HG03442 (cell line): ENCODE measurements at regions not wholly inside any gene's neighbourhood (a gene's known extent, or its start where the extent isn't known, plus 50 kb on each side); places are given as distances from the start of the nearest gene placed in this dataset.
"Not testable (repeated sequence)": the region's sequence is repeated elsewhere in the genome, so short reads cannot be mapped to it uniquely, and the experiment has no call there.

Source experiments
- ATAC-seq: cut with Tn5 transposase; IDR thresholded peaks from one replicate; pipeline ENCODE4 v1.9.1; 2021; ENCODE audit warnings: mild to moderate bottlenecking, moderate library complexity; ENCODE audit not compliant: unreplicated experiment

DNA sequence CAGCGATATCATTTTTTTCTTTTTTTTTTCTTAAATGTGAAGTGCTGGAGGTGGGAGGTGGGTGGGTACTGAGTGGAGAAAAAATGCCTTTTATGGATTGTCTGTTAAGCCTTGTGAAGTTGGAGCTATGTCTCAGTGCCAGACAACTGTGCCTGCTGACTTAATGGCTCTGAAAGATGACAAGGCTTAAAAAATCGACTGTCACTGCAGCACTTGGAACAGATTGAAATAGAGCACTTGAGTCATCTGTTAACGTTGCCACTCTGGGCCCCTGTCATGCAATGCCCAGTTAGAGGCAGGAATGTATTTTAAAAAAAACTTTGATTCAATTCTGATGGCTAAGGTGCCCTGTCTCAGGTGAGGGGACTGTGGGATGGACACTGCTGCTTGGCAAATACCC is 108.2 kb upstream of the HS3ST2 start:
- ATAC-seq, result no peak

GRCh38 chr16:22710326-22710725 is 103.6 kb upstream of the HS3ST2 start:
- no peak for ATAC-seq

DNA sequence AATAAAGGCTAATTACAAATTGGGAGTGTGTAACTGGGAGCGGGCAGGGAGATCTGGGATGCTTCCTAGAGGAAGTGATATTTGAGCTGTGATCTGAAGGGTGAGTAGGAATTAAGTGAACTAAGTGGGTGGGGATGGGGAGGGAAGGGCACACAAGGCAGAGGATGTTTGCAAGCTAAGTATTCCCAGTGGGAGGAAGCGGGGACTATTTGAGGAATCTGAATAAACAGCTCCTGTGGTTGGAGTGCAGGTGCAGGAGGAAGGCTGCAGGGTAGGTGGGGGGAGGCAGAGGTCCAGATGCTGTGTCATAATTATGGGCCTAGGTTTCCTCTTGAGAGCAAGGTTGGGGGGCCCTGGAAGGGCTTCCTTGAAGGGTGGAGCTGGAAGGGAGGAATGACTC is 102.1 kb upstream of the HS3ST2 start:
- no peak for ATAC-seq

GRCh38 chr16:22712471-22712870 is 101.5 kb upstream of the HS3ST2 start:
- no peak for ATAC-seq

- ATAC-seq, result not testable (repeated sequence)
Observed at GRCh38 chr16:22718598-22718997, 95.4 kb upstream of the HS3ST2 start.

- ATAC-seq, result no peak
Observed at GRCh38 chr16:22719945-22720344, 94.0 kb upstream of the HS3ST2 start.

- ATAC-seq, result no peak
Observed at GRCh38 chr16:22721511-22722100, 92.4 kb upstream of the HS3ST2 start.

DNA sequence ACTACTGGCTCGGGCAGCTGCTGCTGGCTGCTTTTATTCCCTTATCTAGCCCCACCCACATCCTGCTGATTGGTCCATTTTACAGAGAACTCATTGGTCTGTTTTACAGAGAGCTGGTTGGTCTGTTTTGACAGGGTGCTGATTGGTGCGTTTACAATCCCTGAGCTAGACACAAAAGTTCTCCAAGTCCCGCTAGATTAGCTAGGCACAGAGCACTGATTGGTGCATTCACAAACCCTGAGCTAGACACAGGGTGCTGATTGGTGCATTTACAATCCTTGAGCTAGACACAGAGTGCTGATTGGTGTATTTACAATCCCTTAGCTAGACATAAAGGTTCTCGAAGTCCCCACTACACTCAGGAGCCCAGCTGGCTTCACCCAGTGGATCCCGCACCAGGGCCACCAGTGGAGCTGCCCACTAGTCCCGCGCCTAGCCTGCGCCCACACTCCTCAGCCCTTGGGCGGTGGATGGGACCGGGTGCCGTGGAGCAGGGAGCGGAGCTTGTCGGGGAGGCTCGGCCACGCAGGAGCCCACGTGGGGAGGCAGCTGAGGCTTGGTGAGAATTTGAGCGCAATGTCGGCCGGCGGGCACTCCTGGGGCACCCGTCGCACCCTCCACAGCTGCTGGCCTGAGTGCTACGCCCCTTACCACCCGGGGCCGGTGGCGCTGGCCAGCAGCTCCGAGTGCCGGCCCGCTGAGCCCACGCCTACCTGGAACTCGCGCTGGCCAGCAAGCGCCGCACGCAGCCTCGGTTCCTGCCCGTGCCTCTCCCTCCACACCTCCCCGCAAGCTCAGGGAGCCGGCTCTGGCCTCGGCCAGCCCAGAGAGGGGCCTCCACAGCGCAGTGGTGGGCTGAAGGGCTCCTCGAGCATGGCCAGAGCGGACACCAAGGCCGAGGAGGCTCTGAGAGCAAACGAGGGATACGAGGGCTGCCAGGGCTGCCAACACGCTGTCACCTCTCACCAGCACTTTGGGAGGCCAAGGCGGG is 91.1 kb upstream of the HS3ST2 start:
- not testable (repeated sequence) for ATAC-seq

DNA sequence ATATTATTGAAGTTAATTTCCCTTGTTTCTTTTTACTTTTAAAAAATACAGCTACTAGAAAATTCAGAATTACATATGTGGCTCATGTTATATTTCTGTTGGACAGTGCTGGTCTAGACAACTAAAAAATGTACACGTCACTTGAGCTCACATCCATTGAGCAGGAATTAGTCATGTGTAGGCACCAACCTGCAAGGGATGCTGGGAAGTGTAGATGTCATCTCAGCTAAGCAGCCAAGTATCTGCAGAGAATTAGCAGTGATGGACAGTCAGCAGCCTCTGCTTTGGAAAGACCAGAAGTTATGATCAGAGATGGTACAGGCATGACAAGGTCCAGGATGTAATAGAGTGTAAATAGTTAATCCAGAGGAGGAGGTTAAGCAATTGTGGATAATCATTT is 87.1 kb upstream of the HS3ST2 start:
- no peak for ATAC-seq

- no peak for ATAC-seq
Observed at GRCh38 chr16:22727285-22728166, 86.4 kb upstream of the HS3ST2 start.

- no peak for ATAC-seq
Observed at GRCh38 chr16:22728167-22728836, 85.7 kb upstream of the HS3ST2 start.

- no peak for ATAC-seq
Observed at GRCh38 chr16:22732400-22732799, 81.6 kb upstream of the HS3ST2 start.

- no peak for ATAC-seq
Observed at GRCh38 chr16:22732959-22733358, 81.0 kb upstream of the HS3ST2 start.

GRCh38 chr16:22734368-22734767 is 79.6 kb upstream of the HS3ST2 start:
- ATAC-seq, result no peak

DNA sequence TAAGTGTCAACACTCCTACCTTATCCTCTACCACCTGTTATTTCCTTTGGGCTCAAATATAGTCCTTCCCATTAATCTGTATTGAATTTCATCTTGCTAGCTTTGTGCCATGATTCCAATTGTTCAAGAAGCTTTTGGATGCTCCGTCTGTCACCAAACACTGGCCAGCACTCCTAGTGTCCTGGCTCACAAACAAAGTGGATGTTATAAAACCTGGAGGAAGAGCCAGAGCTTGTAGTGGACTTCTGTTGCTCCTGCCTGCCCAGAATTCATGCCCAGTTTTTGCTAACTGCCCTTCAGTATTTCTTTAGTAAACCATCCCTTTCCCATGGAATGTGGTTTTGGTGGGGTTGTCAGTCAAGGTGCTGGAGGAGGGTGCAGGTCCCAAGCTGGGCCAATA is 77.2 kb upstream of the HS3ST2 start:
- ATAC-seq, result no peak

DNA sequence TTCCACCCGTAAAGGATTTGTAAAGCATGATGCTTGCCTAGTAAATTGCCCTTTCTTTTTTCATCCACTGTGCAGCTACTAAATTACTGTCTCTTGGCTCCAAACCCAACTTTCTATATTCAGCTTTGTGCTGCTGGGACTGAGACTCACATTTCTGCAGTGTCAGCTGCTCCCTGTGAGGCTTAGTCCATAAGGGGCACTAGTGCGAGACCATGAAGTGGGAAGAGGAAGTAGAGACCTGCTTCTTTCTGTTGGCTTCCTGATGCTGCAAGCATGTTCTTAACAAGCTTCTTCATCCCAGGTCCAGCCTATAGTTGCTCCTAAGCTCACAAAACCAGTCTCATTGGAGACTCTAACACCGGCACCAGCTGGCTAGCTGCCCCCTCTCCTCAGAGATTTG is 74.9 kb upstream of the HS3ST2 start:
- no peak for ATAC-seq

DNA sequence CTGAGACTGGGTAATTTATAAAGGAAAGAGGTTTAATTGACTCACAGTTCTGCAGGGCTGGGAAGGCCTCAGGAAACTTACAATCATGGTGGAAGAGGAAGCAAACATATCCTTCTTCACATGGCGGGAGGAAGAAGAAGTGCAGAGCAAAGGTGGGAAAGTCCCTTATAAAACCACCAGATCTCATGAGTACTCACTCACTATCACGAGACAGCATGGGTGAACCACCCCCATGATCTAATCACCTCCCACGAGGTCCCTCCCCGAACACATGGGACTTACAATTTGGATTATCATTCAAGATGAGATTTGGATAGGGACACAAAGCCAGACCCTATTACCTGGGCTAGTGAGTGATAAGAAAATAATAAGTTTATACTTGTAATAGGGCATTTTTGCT is 70.6 kb upstream of the HS3ST2 start:
- ATAC-seq, result no peak

- ATAC-seq, result no peak
Observed at GRCh38 chr16:22751104-22751667, 62.8 kb upstream of the HS3ST2 start.

GRCh38 chr16:22751685-22752084 is 62.3 kb upstream of the HS3ST2 start:
- no peak for ATAC-seq

DNA sequence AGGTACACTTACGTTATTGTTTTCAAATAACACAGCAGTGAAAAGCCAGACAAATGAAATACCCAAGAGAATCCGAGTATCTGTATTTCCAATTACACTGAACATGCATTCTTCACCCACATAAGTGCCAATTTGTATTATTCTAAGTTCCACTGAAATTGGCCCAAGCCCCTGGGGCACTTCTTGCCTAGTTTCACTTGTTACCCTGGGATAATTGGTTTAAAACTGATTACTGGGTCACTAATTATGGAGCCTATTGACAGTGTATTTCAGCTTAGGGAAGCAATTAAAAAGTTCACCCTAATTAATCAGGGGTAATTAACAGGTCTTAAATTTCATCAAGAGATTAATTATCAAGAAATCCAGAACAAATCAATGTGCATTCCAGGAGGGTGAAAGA is 60.5 kb upstream of the HS3ST2 start:
- ATAC-seq, result no peak
